DND-41 (cell line): ENCODE measurements at regions not wholly inside any gene's neighbourhood (a gene's known extent, or its start where the extent isn't known, plus 50 kb on each side); places are given as distances from the start of the nearest gene placed in this dataset.
"Not testable (repeated sequence)": the region's sequence is repeated elsewhere in the genome, so short reads cannot be mapped to it uniquely, and the experiment has no call there.

ENCODE experiments used
- EZH2 ChIP-seq: IDR thresholded peaks from 3 replicates; pipeline ENCODE4 v1.6.1; 2012; ENCODE audit warnings: borderline replicate concordance, low read depth, mild to moderate bottlenecking, moderate library complexity, low read length, inconsistent platforms; ENCODE audit not compliant: severe bottlenecking
- TF ChIP-seq, protein P1 (sequence below): IDR thresholded peaks from 2 replicates; pipeline ENCODE4 v1.5.1; 2012; ENCODE audit warnings: borderline replicate concordance, low read length, moderate library complexity, mild to moderate bottlenecking; ENCODE audit not compliant: poor library complexity, severe bottlenecking; ENCODE audit errors: extremely low read depth

DNA sequence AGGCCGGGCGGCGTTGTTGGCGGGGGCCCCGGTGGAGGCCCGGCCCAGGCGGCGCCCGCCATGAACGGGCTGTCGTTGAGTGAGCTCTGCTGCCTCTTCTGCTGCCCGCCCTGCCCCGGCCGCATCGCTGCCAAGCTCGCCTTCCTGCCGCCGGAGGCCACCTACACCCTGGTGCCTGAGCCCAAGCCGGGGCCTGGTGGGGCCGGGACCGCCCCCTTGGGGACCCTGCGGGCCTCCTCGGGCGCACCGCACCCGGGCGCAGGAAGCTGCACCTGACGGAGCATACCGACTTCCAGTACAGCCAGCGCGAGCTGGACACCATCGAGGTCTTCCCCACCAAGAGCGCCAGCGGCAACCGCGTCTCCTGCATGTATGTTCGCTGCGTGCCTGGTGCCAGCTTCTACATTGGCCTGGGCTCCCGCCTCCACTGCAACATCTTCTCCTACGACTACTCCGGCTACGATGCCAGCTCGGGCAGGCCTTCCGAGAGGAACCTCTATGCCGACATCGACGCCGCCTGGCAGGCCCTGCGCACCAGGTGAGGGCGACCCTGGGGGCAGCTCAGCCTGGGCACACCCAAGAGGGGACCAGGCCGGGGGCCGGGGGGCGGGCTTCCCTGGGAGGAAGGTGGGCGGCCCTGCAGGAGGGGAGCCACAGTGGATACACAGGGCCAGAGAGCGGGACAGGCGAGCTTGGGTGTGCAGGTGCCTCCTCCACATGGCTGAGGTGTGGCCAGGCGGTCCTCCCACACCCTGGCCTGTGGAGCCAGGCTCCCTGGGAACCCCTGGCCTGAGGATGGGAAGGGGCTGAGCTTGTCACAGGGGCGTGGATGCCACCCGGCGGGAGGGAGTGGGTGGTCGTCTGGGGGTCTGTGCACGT lies 201.6 kb downstream of the USP22 start:
- TF ChIP-seq, protein P1, sequence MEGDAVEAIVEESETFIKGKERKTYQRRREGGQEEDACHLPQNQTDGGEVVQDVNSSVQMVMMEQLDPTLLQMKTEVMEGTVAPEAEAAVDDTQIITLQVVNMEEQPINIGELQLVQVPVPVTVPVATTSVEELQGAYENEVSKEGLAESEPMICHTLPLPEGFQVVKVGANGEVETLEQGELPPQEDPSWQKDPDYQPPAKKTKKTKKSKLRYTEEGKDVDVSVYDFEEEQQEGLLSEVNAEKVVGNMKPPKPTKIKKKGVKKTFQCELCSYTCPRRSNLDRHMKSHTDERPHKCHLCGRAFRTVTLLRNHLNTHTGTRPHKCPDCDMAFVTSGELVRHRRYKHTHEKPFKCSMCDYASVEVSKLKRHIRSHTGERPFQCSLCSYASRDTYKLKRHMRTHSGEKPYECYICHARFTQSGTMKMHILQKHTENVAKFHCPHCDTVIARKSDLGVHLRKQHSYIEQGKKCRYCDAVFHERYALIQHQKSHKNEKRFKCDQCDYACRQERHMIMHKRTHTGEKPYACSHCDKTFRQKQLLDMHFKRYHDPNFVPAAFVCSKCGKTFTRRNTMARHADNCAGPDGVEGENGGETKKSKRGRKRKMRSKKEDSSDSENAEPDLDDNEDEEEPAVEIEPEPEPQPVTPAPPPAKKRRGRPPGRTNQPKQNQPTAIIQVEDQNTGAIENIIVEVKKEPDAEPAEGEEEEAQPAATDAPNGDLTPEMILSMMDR, result not testable (repeated sequence)
- not testable (repeated sequence) for TF ChIP-seq EZH2
